GM12878 (cell line): ENCODE measurements at regions not wholly inside any gene's neighbourhood (a gene's known extent, or its start where the extent isn't known, plus 50 kb on each side); places are given as distances from the start of the nearest gene placed in this dataset.

ENCODE experiments used
- EP300 ChIP-seq, 2 experiments: fragments of 150-350 bp in 1 of 2; IDR thresholded peaks; 2 replicates each; pipeline ENCODE4 v1.6.1; 2011 to 2012; ENCODE audit warnings: low read depth in 2 of 2, low read length in 2 of 2, borderline replicate concordance in 1 of 2, improper control_type of control experiment in 1 of 2, inconsistent platforms in 1 of 2; ENCODE audit not compliant: control insufficient read depth in 1 of 2
- EZH2 ChIP-seq: IDR thresholded peaks from 2 replicates; pipeline ENCODE4 v1.6.1; 2012; ENCODE audit warnings: low read depth, mild to moderate bottlenecking, control low read depth, inconsistent platforms, low read length, borderline replicate concordance; ENCODE audit not compliant: control insufficient read depth
- TAF1 ChIP-seq: IDR thresholded peaks from 2 replicates; pipeline ENCODE4 v1.6.1; 2011; ENCODE audit warnings: mild to moderate bottlenecking, low read depth, low read length, borderline replicate concordance

- TF ChIP-seq EP300 (IDR thresholded peaks at IDR 0.05; ENCODE audit: borderline replicate concordance in 1 of 2, control insufficient read depth in 1 of 2, low read depth in 2 of 2, low read length in 2 of 2) (no peak), EZH2 (no peak), TAF1 (no peak)
Measured at GRCh38 chr2:150806336-150806735, 318.9 kb upstream of the RND3 start.
